GM20000 (cell line): ENCODE measurements at regions not wholly inside any gene's neighbourhood (a gene's known extent, or its start where the extent isn't known, plus 50 kb on each side); places are given as distances from the start of the nearest gene placed in this dataset.

ENCODE experiments used
- DNase-seq: peaks from one replicate; pipeline ENCODE4 v3.0.0; 2012; ENCODE audit warnings: low spot score
- TF ChIP-seq, protein P1 (sequence below): IDR thresholded peaks from 2 replicates; pipeline ENCODE4 v1.5.1; 2012; ENCODE audit warnings: mild to moderate bottlenecking, control low read depth; ENCODE audit errors: extremely low read depth, missing control alignments

DNA sequence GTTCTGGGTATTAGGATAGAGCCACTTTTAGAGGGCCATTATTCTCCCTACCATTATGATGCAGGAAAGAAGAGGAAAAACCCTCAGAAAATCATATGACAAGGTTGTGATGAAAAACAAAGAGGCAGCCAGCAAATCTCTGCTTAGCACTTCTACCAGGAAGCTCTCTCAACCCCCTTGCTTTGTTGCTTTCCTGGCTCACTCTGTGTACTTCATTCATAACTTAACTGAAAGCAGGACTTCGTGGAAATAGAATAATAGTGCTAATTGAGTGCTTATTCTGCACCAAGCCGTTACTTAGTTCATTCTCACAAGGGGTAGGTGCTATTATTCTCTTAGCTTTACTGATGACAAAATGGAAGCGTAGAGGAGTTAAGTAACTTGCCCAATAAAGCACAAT lies 354.1 kb downstream of the HRH4 start:
- TF ChIP-seq, protein P1, sequence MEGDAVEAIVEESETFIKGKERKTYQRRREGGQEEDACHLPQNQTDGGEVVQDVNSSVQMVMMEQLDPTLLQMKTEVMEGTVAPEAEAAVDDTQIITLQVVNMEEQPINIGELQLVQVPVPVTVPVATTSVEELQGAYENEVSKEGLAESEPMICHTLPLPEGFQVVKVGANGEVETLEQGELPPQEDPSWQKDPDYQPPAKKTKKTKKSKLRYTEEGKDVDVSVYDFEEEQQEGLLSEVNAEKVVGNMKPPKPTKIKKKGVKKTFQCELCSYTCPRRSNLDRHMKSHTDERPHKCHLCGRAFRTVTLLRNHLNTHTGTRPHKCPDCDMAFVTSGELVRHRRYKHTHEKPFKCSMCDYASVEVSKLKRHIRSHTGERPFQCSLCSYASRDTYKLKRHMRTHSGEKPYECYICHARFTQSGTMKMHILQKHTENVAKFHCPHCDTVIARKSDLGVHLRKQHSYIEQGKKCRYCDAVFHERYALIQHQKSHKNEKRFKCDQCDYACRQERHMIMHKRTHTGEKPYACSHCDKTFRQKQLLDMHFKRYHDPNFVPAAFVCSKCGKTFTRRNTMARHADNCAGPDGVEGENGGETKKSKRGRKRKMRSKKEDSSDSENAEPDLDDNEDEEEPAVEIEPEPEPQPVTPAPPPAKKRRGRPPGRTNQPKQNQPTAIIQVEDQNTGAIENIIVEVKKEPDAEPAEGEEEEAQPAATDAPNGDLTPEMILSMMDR = no peak
- no peak for DNase-seq

DNA sequence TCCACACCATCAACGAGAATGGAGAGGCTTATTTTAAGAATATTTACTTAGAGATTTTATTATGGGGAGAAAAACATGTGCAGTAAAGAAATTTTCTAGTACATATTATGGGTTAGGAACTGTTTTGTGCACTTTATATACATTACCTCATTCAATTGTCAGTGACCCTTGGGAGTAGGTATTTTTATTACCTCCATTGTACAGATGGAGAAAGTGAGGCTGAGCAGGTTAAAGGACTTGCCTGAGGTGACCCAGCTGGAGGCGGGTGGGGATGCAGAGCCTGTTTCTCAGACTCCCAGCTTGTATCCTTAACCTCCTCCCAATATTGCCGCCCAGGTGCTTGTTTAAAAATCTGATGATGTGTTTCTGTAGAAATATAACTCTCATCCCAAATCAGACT lies 356.7 kb downstream of the HRH4 start:
- TF ChIP-seq, protein P1 = no peak
- DNase-seq = no peak

DNA sequence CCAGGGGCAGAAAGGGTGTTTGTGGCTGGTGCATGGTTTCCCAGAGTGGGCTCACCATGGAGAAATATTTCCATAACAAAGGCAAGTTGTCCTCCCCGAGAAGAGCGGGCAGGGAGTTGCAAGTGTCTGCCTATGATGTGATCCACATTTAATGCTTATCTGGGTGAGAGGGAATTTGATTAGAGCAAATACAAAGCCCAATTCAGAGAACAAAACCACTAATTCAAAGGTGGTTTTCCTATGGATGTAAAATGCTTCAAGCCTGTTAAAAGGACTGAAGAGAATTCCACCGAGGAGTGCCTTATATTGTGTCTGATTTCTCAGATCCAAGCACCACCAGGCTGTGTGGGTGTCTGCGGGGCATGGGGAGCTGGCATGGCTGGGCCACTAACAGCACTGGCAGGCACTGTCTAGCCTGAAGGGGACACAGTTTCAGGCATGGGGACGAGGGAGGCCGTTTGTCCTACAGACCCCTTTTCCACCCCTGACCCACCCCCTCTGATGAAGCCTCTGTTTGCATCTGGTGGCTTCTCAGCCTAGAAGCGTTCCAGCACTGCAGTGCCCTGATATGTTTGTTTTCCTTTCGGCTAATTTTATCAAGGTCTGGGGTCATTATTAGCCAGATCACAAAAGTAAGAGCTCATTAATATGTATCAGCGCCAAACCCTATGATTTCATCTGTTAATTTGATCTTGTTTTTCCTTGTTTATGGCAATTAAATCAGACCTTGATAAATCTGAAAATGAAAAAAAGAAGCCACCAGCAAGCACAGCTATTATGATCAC lies 357.3 kb downstream of the HRH4 start:
- TF ChIP-seq, protein P1 = no peak
- DNase-seq = no peak

DNA sequence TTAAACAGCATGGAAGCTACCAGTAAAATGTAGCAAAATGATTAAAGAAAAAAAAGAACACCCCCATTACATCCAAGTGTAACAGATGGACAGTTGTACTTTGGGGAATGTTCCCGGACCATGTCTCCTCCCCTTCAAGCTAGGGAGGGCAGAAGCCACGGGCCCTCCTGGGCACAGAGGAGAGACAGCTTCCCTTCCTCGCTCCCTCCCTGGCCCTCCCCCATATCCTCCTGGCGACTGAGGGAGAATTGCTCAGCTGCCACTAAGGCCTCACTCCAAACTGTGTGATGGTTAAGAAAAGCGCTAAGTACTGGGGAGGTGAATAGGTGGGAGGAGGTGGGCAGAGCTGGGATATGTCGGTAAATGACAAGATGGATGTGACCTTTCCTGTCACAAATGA lies 358.0 kb downstream of the HRH4 start:
- TF ChIP-seq, protein P1 = no peak
- no peak for DNase-seq

DNA sequence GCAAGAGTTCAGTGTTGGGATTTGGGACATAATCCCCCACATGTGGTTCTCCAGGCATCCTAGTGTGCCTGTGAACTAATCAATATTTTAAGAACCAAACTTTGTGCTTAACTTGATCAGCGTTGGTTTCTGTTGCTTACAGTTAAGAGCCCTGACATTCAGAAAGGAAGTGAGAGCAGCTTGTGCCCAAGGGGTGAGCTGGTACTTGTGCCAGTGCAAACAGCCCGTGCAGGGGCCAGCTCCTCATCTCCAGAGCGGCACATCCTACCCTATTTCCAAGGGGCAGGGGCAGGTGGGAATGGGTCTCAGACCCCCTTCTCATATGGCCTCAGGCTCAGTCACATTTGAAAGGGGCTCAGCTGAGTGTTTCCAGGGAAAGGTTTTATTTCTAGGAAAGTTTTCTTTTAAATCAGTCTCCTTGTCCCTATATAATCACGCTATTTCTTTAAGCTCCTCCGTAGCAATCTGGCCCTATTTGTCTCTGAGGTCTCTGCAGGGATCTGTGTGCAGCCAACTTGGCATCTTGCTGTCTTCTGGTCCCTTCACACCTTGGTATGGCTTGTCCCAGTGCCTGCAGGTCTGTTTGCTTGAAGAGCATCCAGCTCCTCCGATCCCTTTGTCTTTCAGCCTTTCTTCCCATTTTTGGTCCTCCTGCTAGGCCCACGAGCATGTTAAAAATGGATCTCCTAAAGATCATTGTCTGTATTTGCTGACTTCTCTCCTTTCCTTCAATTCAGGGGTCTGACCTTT lies 358.9 kb downstream of the HRH4 start:
- TF ChIP-seq, protein P1 = no peak
- DNase-seq = no peak

DNA sequence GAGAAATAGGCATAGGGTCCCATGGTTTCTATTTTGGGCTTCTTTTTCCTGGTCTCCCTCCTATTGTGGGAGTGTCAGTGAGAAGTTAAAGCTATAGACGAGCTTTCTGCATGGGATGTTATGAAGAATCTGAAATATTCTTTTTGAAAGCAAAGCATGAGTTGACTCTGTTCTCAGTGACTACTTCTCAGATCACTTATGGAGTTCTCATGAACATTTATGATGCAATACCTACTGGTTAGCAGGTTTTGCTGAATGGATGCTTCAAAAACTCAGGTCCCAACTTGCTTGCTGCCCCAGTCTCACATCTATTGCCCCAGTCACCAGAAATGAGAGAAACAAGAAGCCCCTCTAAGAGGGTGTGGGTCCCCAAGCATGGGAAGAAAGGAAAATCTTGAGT lies 365.0 kb downstream of the HRH4 start:
- TF ChIP-seq, protein P1 = no peak
- no peak for DNase-seq

DNA sequence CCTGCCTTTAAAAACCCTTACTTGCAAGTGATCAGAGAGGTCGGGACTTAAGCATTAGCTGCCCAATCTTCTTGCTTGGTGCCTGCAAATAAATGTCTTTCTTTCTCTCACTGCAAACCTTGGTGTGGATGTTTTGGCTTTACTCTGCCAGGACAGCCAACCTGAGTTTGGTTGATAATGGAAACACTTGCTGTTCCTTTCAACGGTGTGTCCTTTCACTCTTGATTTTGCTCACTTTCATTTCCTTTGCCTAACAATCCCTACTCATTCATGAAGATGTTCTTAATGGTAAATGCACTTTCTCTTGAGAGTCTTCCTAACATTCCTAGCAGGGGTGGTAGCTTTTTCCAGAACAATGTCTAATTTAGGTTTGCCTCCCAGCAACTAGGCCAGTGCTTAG lies 366.2 kb downstream of the HRH4 start:
- no peak for DNase-seq

More for the DNA sequence above, 366.2 kb downstream of the HRH4 start:
- TF ChIP-seq, protein P1 = no peak
